Activated CD4-positive, alpha-beta T cell treated with anti-CD3 and anti-CD28 coated beads, Interleukin-2, amount 50 U/mL, for 16 hours (primary cell): ENCODE measurements at regions not wholly inside any gene's neighbourhood (a gene's known extent, or its start where the extent isn't known, plus 50 kb on each side); places are given as distances from the start of the nearest gene placed in this dataset.

ENCODE experiments used
- DNase-seq: peaks from one replicate; pipeline ENCODE4 v3.0.0-alpha.2; 2020

DNA sequence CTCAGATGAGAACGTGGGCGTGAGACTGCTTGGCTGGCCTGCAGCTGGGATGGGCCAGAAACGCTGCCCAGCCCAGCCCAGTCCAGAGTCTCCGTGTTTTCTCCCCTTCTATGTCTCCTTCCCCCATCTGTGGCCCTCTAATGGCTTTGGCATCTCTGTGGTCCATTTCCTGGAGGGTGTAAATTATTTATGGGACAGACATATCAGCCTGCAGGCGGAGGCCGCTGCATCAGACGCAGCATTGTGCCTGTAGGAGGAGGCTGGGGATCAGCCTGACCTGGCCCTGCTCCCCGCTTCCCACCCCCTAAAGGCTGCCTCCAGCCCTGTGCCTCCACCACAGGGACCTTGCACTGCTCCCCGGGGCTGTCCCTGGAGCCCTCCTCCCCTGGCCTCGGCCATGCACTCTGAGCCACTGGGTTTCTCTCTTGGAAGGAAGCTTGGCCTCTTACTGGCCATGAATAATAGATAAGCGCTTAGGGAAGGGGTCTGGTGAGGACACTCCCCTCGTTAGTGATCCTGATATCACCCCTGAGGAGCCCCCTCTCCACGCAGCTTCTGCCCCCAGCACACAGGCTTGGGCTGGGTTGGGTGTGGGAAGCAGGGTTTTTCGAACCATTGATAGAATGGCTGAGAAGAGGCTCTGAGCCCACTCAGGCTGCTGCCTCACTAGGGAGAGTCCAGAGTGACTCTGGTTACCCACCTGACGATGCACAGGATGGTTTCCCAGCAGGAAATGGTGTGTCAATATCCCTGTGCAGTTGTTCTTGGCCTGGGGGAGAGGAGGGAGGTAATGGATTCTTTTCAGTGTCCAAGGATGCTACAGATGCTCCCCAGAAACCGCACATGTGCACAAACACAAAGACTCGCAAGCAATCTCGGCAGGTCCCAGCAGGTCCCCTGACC, 185.5 kb downstream of the MYCN start:
- DNase-seq: no peak

DNA sequence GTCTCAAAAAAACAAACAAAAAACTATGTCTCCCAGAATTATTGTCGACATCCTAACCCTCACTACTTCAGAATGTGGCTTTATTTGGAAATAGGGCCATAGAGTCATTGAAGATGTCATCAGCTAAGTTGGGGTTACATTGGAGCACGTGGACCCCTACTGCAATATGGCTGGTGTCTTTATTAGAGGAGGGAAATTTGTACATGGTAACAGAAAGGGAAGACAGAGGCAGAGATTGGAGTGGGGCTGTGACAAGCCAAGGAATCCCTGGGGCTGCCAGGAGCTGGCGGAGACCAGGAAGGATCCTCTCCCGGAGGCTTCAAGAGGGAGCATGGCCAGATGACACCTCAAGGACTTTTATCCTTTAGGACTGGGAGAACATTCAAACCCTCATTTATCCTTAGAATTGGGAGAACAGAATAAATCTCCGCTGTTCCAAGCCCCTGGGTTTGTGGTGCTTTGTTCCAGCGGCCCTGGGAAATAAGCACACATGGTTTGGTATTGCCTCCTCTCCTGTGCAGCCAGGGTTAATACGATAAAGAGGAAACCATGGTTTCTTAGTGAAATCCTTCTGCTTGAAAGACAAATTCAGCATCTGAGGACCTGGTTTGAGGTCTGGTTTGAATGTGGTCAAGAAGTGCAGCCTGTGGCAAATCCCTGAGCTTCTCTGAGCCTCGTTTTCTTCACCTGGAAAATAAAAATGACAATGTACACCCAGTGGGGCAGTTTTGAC, 184.7 kb downstream of the MYCN start:
- no peak for DNase-seq

DNA sequence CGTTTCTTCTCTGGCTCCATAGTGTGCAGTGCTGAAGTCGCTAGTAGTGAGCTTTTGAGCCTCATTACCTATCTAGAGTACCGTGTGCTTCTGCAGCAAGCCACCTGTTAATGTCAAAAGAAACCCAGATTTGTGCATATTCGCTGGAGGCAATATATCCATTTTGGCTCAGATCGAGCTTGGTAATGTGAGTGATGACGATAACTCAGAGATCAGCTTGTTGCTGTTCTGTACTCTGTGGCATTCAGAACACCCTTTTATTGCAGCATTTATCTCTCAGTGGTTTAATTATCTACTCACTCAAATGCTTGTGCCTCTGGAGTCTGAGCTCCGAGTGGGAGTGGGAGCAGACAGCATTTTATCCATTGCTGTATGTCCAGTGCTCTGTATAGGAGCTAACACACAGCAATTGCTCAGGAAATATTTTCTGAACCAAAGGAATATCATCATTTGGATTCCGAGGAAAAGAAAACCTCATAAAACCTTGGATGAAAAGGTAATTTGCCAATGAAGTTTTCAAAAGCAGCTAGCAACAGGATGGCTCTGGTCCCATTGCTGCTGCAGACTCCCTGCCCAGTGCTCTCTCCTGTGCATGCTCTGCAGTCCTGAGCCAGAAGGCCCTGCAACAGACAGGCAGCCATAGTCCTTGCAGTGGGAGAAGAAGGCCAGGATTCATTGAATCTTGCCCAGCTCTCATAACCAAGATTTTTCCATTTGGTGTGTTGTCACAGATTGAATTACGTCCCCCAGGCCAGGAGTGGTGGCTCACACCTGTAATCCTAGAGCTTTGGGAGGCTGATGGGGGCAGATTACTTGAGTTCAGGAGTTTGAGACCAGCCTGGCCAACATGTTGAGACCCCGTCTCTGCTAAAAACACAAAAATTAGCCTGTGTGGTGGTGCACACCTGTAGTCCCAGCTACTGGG, 183.8 kb downstream of the MYCN start:
- DNase-seq: no peak

DNA sequence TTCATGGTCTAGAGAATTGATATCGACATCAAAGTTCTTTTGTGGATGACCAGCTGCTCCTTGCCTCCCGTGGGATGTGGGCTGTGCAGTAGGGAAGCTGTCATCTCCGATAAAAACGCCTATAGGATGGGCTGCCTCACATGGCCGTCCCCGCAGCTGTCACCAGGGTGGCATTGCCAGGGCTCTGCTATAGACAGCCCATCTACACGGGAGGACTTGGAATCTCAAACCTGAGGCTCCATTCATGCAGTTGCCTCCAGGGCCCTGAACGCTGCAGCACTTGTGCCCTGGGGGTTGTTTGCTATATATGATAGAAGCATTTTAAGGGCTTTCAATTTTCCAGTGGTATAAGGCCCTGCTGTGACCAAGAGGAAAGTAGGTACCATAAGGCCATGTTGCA, 183.1 kb downstream of the MYCN start:
- DNase-seq: no peak

DNA sequence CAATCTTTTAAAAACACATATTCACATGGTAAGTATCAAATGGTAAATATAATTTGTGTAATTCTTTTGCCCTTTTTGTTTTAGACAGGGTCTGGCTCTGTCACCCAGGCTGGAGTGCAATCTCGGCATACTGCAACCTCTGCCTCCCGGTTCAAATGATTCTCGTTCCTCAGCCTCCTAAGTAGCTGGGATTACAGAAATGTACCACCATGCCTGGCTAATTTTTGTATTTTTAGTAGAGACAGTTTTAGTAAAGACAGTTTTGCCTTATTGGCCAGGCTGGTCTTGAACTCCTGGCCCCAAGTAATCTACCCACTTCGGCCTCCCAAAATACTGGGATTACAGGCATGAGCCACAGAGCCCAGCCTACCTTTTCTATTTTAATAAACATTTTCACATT, 182.2 kb downstream of the MYCN start:
- DNase-seq: no peak

- DNase-seq: no peak
Measured at GRCh38 chr2:16121986-16122390, 181.6 kb downstream of the MYCN start.

GRCh38 chr2:16121231-16121985, 181.1 kb downstream of the MYCN start:
- DNase-seq: no peak

GRCh38 chr2:16120591-16121180, 180.3 kb downstream of the MYCN start:
- DNase-seq: no peak

GRCh38 chr2:16119741-16120140, 179.4 kb downstream of the MYCN start:
- DNase-seq: no peak

DNA sequence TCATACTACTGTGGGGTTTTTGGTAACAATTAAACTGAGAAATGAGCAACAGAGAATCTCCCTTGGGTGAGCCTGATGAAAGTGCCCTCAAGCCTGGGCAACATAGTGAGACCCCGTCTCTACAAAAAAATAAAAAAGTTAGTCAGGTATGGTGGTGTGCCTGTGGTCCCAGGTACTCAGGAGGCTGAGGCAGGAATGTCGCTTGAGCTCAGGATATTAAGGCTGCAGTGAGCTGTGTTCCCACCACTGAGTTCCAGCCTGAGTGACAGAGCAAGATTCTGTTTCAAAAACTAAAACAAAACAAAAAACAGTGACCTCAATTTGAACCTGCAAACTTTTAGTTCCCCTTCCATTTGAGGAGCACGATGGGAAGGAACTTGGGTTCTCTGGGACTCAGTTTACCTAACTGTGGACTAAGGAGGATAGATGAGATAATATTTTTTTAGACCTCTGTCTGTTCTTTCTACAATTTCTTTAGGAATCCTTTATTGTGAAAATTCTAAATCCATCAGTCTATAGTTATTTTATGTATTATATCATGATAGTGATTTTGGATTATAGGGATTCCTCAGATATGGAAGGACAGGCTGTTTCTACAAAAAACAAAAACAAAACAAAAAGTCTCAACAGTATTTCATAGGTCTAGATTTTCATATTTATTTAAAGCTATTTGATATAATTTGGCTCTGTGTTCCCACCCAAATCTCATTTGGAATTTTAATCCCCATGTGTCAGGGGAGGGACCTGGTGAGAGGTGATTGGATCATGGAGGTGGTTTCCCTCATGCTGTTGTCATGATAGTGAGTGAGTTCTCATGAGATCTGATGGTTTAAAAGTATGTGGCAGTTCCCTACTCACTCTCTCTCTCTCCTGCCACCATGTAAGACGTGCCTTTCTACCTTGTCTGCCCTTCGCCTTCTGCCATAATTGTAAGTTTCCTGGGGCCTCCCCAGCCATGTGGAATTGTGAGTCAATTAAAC, 178.6 kb downstream of the MYCN start:
- DNase-seq: no peak

GRCh38 chr2:16117791-16118610, 177.7 kb downstream of the MYCN start:
- DNase-seq: no peak

DNA sequence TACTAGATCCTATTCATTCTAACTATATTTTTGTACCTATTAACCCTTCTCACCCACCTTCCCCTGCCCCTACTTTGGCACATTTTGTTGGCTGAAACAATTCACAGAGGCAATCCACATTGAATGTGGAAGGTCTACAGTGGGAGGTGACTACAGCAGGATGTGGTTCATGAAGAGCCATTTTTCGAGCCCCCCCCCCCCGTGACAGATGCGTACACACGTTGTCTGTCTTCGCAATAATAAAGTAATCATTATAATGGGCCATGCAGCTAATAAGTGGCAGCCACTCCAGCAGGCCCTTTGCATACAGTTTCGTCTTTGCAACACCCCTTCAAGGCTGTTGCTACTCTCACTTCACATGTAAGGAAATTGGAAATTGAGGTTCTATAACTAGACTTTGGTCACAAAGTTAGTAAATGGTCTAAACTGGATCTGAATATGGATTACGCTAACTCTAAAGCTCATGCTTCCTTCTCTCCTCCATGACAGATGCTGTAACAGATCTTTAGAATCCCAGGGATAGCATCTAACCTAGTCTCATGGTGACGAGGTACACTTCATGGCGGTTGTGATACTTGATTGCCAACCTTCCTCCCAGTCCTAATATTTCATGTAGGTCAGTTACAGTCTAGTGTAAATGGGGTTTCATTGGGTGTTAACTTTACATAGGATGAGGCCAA, 176.8 kb downstream of the MYCN start:
- no peak for DNase-seq

- no peak for DNase-seq
Measured at GRCh38 chr2:16115881-16116830, 175.8 kb downstream of the MYCN start.

DNA sequence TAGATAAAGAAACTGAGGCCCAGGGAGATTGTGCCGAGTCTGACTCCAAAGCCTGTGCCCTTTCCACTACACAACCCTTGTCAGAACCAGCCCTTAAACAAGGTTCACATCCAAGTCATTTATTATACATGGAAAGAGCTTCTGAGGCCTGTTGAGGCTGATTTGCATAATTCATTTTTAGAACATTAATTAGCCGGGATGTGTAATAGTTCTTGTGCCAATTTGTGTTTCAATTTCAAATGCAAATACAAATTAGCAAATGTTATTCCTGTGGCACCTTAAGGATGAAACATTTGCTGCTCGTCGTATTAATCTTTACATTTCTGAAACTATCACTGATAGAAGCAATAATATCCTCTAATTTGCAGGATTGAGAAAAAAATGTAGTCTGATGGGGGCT, 174.9 kb downstream of the MYCN start:
- no peak for DNase-seq

GRCh38 chr2:16114836-16115235, 174.5 kb downstream of the MYCN start:
- DNase-seq: no peak

DNA sequence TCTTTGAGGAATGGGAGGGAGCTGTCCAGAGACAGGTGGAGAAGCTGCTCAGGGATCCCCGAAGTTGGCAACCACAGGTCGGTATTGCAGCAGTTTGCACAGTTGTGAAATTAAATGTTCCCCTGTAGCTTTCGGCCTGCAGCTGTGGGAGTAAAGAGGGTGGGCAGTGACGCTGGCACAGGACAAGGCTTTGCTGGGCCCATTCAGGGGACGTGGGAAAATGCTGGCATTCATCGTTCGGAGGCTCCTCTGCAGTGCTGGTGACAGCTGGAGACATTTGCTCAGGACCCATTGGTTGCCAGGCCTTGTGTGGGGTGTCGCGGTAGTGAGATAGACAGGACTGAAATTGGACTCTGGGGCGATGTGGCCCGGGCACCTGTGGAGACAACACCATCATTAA, 173.7 kb downstream of the MYCN start:
- DNase-seq: no peak

DNA sequence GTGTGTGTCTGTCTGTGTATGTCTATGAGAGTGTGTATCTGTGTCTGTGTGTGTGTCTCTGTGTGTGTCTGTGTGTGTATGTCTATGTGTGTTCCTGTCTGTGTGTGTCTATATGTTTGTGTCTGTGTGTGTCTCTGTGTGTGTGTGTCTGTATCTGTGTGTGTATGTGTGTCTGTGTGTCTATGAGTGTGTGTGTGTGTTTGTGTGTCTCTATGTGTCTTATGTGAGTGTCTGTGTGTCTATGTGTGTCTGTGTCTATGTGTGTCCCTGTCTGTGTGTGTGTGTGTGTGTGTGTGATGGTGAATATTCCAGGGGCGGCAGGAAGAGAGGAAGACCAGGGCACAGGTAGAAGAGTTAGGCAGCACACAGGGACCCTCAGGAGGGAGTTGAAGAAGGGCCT, 173.2 kb downstream of the MYCN start:
- DNase-seq: no peak

GRCh38 chr2:16112972-16113560, 172.7 kb downstream of the MYCN start:
- no peak for DNase-seq
